Kidney (tissue), 13 donors: ENCODE measurements at regions not wholly inside any gene's neighbourhood (a gene's known extent, or its start where the extent isn't known, plus 50 kb on each side); places are given as distances from the start of the nearest gene placed in this dataset.

Experiments used
- DNase-seq, 5 donors: peaks; one replicate each; pipeline ENCODE4 v3.0.0-alpha.2; 2013 to 2020
- FAIRE-seq: peaks from 2 replicates; lab custom pipeline; 2012; peaks lifted over from hg19 to GRCh38; lab: Jason Lieb, UNC
- H3K27ac ChIP-seq, 2 donors: one replicate each; pipeline ENCODE4 v1.7.0; 2013; ENCODE audit warnings: low read depth in 2 of 2, low read length in 2 of 2, inconsistent platforms in 1 of 2
- H3K27me3 ChIP-seq: one replicate; pipeline ENCODE4 v1.7.1; 2013; ENCODE audit warnings: low read length, inconsistent platforms; ENCODE audit not compliant: control insufficient read depth, insufficient read depth
- H3K36me3 ChIP-seq, 3 donors: one replicate each; pipeline versions ENCODE4 v1.7.0 to v1.7.1; 2013; ENCODE audit warnings: low read length in 3 of 3, control low read depth in 1 of 3, inconsistent platforms in 1 of 3; ENCODE audit not compliant: insufficient read depth in 3 of 3, control insufficient read depth in 2 of 3
- H3K4me1 ChIP-seq, 3 donors: one replicate each; pipeline versions ENCODE4 v1.7.0 to v1.7.1; 2013; ENCODE audit warnings: low read length in 3 of 3, inconsistent platforms in 1 of 3, low read depth in 1 of 3; ENCODE audit not compliant: control insufficient read depth in 2 of 3, insufficient read depth in 2 of 3
- H3K4me3 ChIP-seq, 3 donors: one replicate each; pipeline versions ENCODE4 v1.7.0 to v1.8.1; 2013; ENCODE audit warnings: low read length in 3 of 3, control low read depth in 1 of 3, inconsistent platforms in 1 of 3
- H3K9ac ChIP-seq, 3 donors: one replicate each; pipeline versions ENCODE4 v1.7.0 to v1.7.1; 2013; ENCODE audit warnings: low read length in 3 of 3, control low read depth in 1 of 3, inconsistent platforms in 1 of 3
- H3K9me3 ChIP-seq, 3 donors: one replicate each; pipeline versions ENCODE4 v1.7.0 to v1.7.1; 2013; ENCODE audit warnings: low read length in 3 of 3, control low read depth in 1 of 3, inconsistent platforms in 1 of 3; ENCODE audit not compliant: control insufficient read depth in 2 of 3, insufficient read depth in 1 of 3
- CTCF ChIP-seq: IDR thresholded peaks from 3 replicates; pipeline ENCODE4 v1.5.1; 2012; ENCODE audit warnings: mild to moderate bottlenecking, moderate library complexity, borderline replicate concordance; ENCODE audit not compliant: insufficient read depth; ENCODE audit errors: extremely low read depth
- intact Hi-C: fragments of 100-400 bp; cut with DNase I; formaldehyde crosslinking; loops from one replicate; pipeline ENCODE4 v1.11.1; 2022
- donor health status: control.
- donor health status: control.
- donor health status: control.
- donor health status: control.
- donor health status: control.
- donor health status: DM: yes; HTN: yes; CAD: no.
- donor health status: Normal renal cell carcinoma (clear cell type).

- no peaks in the 10 kb centered on the region for H3K9me3 ChIP-seq
- no peak for FAIRE-seq
- no peak overlapping the region for H3K27ac ChIP-seq
- H3K4me1 ChIP-seq, result no peaks in the 10 kb centered on the region
- H3K4me3 ChIP-seq, result no peak overlapping the region
- H3K9ac ChIP-seq, result no peak overlapping the region
- H3K36me3 ChIP-seq, result no peaks in the 10 kb centered on the region
- no peak for DNase-seq
- no peak for TF ChIP-seq CTCF
- no peaks in the 10 kb centered on the region for H3K27me3 ChIP-seq
- intact Hi-C loops, result no loop called here
Measured at GRCh38 chr6:163645560-163645959, 231.0 kb downstream of the QKI start.

- Histone ChIP-seq H3K36me3 (no peaks in the 10 kb centered on the region), H3K4me1 (no peaks in the 10 kb centered on the region), H3K9ac (no peak overlapping the region), H3K4me3 (no peak overlapping the region), H3K27me3 (no peaks in the 10 kb centered on the region), H3K27ac (no peak overlapping the region), H3K9me3 (no peaks in the 10 kb centered on the region)
- no peak for FAIRE-seq
- no peak for TF ChIP-seq CTCF
- DNase-seq, result no peak
- intact Hi-C loops, result no loop called here
Measured at GRCh38 chr6:163643866-163644265, 229.3 kb downstream of the QKI start.

GRCh38 chr6:163641706-163642105 lies 227.2 kb downstream of the QKI start:
- Histone ChIP-seq H3K4me1 (no peaks in the 10 kb centered on the region), H3K9me3 (no peaks in the 10 kb centered on the region), H3K4me3 (no peak overlapping the region), H3K27me3 (no peaks in the 10 kb centered on the region), H3K36me3 (no peaks in the 10 kb centered on the region), H3K27ac (no peak overlapping the region), H3K9ac (no peak overlapping the region)
- FAIRE-seq (no peak), DNase-seq (no peak)
- intact Hi-C loops, result no loop called here
- TF ChIP-seq CTCF, result no peak

- Histone ChIP-seq H3K9ac (no peak overlapping the region), H3K27me3 (no peaks in the 10 kb centered on the region), H3K4me1 (no peaks in the 10 kb centered on the region), H3K27ac (no peak overlapping the region), H3K36me3 (no peaks in the 10 kb centered on the region), H3K9me3 (no peaks in the 10 kb centered on the region), H3K4me3 (no peak overlapping the region)
- no peak for DNase-seq
- intact Hi-C loops, result no loop called here
- FAIRE-seq, result no peak
- no peak for TF ChIP-seq CTCF
Measured at GRCh38 chr6:163640641-163641040, 226.1 kb downstream of the QKI start.
